ENCODE measurements at regions not wholly inside any gene's neighbourhood (a gene's known extent, or its start where the extent isn't known, plus 50 kb on each side); places are given as distances from the start of the nearest gene placed in this dataset.

GRCh38 chr18:75790111-75790510, 362.6 kb upstream of the SMIM21 start:
- DNase-seq, result no peak

- DNase-seq, result no peak
Observed at GRCh38 chr18:75785834-75786233, 358.3 kb upstream of the SMIM21 start.

- DNase-seq, result no peak
Observed at GRCh38 chr18:75785206-75785605, 357.7 kb upstream of the SMIM21 start.

GRCh38 chr18:75784390-75784789, 356.9 kb upstream of the SMIM21 start:
- peak in 1 of 3 experiments; percentile 63 for DNase-seq

- DNase-seq, result peak in 2 of 3 experiments; percentile 24 to 62
Observed at GRCh38 chr18:75783566-75784281, 356.2 kb upstream of the SMIM21 start.

GRCh38 chr18:75782826-75783225, 355.3 kb upstream of the SMIM21 start:
- DNase-seq, result no peak

GRCh38 chr18:75782204-75782603, 354.7 kb upstream of the SMIM21 start:
- DNase-seq, result no peak

- DNase-seq, result no peak
Observed at GRCh38 chr18:75779910-75780309, 352.4 kb upstream of the SMIM21 start.

GRCh38 chr18:75779450-75779849, 351.9 kb upstream of the SMIM21 start:
- DNase-seq, result no peak

- DNase-seq, result no peak
Observed at GRCh38 chr18:75777630-75778029, 350.1 kb upstream of the SMIM21 start.

GRCh38 chr18:75775121-75775520, 347.6 kb upstream of the SMIM21 start:
- DNase-seq, result no peak

GRCh38 chr18:75773618-75774017, 346.1 kb upstream of the SMIM21 start:
- DNase-seq, result no peak

GRCh38 chr18:75762758-75763157, 335.3 kb upstream of the SMIM21 start:
- no peak for DNase-seq

- DNase-seq, result no peak
Observed at GRCh38 chr18:75760208-75760607, 332.7 kb upstream of the SMIM21 start.

GRCh38 chr18:75757951-75758350, 330.4 kb upstream of the SMIM21 start:
- DNase-seq, result no peak

GRCh38 chr18:75754433-75754832, 326.9 kb upstream of the SMIM21 start:
- no peak for DNase-seq

- DNase-seq, result no peak
Observed at GRCh38 chr18:75753753-75754152, 326.2 kb upstream of the SMIM21 start.

GRCh38 chr18:75752740-75753263, 325.3 kb upstream of the SMIM21 start:
- DNase-seq, result no peak

- no peak for DNase-seq
Observed at GRCh38 chr18:75745147-75745546, 317.6 kb upstream of the SMIM21 start.

- DNase-seq, result no peak
Observed at GRCh38 chr18:75742516-75742915, 315.0 kb upstream of the SMIM21 start.

GRCh38 chr18:75739682-75740081, 312.2 kb upstream of the SMIM21 start:
- DNase-seq, result no peak

- DNase-seq, result no peak
Observed at GRCh38 chr18:75735291-75735690, 307.8 kb upstream of the SMIM21 start.

- no peak for DNase-seq
Observed at GRCh38 chr18:75730249-75730648, 302.7 kb upstream of the SMIM21 start.

- DNase-seq, result no peak
Observed at GRCh38 chr18:75728621-75729020, 301.1 kb upstream of the SMIM21 start.

GRCh38 chr18:75727456-75727855, 300.0 kb upstream of the SMIM21 start:
- DNase-seq, result peak; percentile 38 to 72 (median 41)

All from NCI-H1417 (cell line).